ENCODE measurements at regions not wholly inside any gene's neighbourhood (a gene's known extent, or its start where the extent isn't known, plus 50 kb on each side); places are given as distances from the start of the nearest gene placed in this dataset.

GRCh38 chr4:29295280-29295679 is 1424.9 kb upstream of the PCDH7 start:
- TF ChIP-seq GATA3 (IDR thresholded peaks at IDR 0.05; ENCODE audit: low read depth, low read length) (no peak), GATA2 (IDR thresholded peaks at IDR 0.05; ENCODE audit: low read depth, low read length) (no peak)

Data from SH-SY5Y (cell line).